ENCODE measurements at regions not wholly inside any gene's neighbourhood (a gene's known extent, or its start where the extent isn't known, plus 50 kb on each side); places are given as distances from the start of the nearest gene placed in this dataset.

- Mint-ChIP-seq H3K4me1 (ENCODE audit: low read depth) (peaks cover 8% of the 10 kb centered on the region), H3K36me3 (ENCODE audit: low read depth) (peaks cover 2% of the 10 kb centered on the region), H3K9me3 (ENCODE audit: low read depth) (no peaks in the 10 kb centered on the region), H3K4me3 (ENCODE audit: unreplicated experiment) (no peak overlapping the region), H3K27ac (ENCODE audit: unreplicated experiment) (no peak overlapping the region), H3K27me3 (ENCODE audit: low read depth) (peaks cover 7% of the 10 kb centered on the region)
- no peak for DNase-seq (ENCODE audit: low spot score)
- no peak for TF ChIP-seq CTCF (IDR thresholded peaks at IDR 0.05)
These were observed 84.1 kb upstream of the NEIL3 start for GRCh38 chr4:177225605-177226004.

GRCh38 chr4:177227636-177228035 is 82.0 kb upstream of the NEIL3 start:
- no peaks in the 10 kb centered on the region for H3K9me3 Mint-ChIP-seq (ENCODE audit: low read depth)

GRCh38 chr4:177228599-177228998 is 81.1 kb upstream of the NEIL3 start:
- Mint-ChIP-seq H3K4me1 (ENCODE audit: low read depth) (peaks cover 8% of the 10 kb centered on the region), H3K36me3 (ENCODE audit: low read depth) (peaks cover 2% of the 10 kb centered on the region), H3K27me3 (ENCODE audit: low read depth) (peaks cover 4% of the 10 kb centered on the region), H3K27ac (ENCODE audit: unreplicated experiment) (no peak overlapping the region), H3K4me3 (ENCODE audit: unreplicated experiment) (no peak overlapping the region), H3K9me3 (ENCODE audit: low read depth) (no peaks in the 10 kb centered on the region)
- DNase-seq (ENCODE audit: low spot score), result no peak
- no peak for TF ChIP-seq CTCF (IDR thresholded peaks at IDR 0.05)

More at GRCh38 chr4:177227636-177228035, 82.0 kb upstream of the NEIL3 start:
- DNase-seq (ENCODE audit: low spot score), result no peak
- Mint-ChIP-seq H3K36me3 (ENCODE audit: low read depth) (peaks cover 2% of the 10 kb centered on the region), H3K4me3 (ENCODE audit: unreplicated experiment) (no peak overlapping the region), H3K27ac (ENCODE audit: unreplicated experiment) (no peak overlapping the region), H3K4me1 (ENCODE audit: low read depth) (peaks cover 8% of the 10 kb centered on the region), H3K27me3 (ENCODE audit: low read depth) (peaks cover 7% of the 10 kb centered on the region)
- TF ChIP-seq CTCF (IDR thresholded peaks at IDR 0.05), result no peak

GRCh38 chr4:177229331-177229730 is 80.3 kb upstream of the NEIL3 start:
- H3K27me3 Mint-ChIP-seq (ENCODE audit: low read depth), result peaks cover 4% of the 10 kb centered on the region

GRCh38 chr4:177232473-177232872 is 77.2 kb upstream of the NEIL3 start:
- no peak overlapping the region for H3K27ac Mint-ChIP-seq (ENCODE audit: unreplicated experiment)
- no peaks in the 10 kb centered on the region for H3K27me3 Mint-ChIP-seq (ENCODE audit: low read depth)
- TF ChIP-seq CTCF (IDR thresholded peaks at IDR 0.05), result no peak
- H3K4me1 Mint-ChIP-seq (ENCODE audit: low read depth), result peaks cover 8% of the 10 kb centered on the region
- H3K9me3 Mint-ChIP-seq (ENCODE audit: low read depth), result no peaks in the 10 kb centered on the region
- H3K4me3 Mint-ChIP-seq (ENCODE audit: unreplicated experiment), result no peak overlapping the region
- no peaks in the 10 kb centered on the region for H3K36me3 Mint-ChIP-seq (ENCODE audit: low read depth)
- no peak for DNase-seq (ENCODE audit: low spot score)

More at GRCh38 chr4:177229331-177229730, 80.3 kb upstream of the NEIL3 start:
- Mint-ChIP-seq H3K4me3 (ENCODE audit: unreplicated experiment) (no peak overlapping the region), H3K9me3 (ENCODE audit: low read depth) (no peaks in the 10 kb centered on the region), H3K36me3 (ENCODE audit: low read depth) (peaks cover 2% of the 10 kb centered on the region), H3K4me1 (ENCODE audit: low read depth) (peaks cover 8% of the 10 kb centered on the region), H3K27ac (ENCODE audit: unreplicated experiment) (no peak overlapping the region)
- no peak for TF ChIP-seq CTCF (IDR thresholded peaks at IDR 0.05)
- DNase-seq (ENCODE audit: low spot score), result no peak
